ENCODE measurements at regions not wholly inside any gene's neighbourhood (a gene's known extent, or its start where the extent isn't known, plus 50 kb on each side); places are given as distances from the start of the nearest gene placed in this dataset.

DNA sequence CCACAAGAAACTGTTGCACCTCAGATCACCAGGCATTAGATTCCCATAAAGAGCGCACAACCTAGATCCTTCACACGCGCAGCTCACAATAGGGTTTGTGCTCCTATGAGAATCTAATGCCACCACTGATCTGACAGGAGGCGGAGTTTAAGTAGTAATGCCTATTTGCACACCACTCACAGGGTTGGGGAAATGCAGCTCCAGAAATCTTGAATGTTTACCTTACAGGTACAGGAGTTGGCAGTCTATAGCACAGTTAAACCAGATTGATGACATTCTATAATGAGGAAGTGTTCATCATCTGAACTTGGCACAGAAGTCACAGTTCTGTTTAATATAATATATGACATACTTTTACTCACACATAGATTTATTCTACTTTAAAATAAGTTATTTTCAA is 732.2 kb upstream of the ZNF608 start:
- TF ChIP-seq, protein P1, sequence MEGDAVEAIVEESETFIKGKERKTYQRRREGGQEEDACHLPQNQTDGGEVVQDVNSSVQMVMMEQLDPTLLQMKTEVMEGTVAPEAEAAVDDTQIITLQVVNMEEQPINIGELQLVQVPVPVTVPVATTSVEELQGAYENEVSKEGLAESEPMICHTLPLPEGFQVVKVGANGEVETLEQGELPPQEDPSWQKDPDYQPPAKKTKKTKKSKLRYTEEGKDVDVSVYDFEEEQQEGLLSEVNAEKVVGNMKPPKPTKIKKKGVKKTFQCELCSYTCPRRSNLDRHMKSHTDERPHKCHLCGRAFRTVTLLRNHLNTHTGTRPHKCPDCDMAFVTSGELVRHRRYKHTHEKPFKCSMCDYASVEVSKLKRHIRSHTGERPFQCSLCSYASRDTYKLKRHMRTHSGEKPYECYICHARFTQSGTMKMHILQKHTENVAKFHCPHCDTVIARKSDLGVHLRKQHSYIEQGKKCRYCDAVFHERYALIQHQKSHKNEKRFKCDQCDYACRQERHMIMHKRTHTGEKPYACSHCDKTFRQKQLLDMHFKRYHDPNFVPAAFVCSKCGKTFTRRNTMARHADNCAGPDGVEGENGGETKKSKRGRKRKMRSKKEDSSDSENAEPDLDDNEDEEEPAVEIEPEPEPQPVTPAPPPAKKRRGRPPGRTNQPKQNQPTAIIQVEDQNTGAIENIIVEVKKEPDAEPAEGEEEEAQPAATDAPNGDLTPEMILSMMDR (IDR thresholded peaks at IDR 0.05 in 2 of 3, conservative IDR thresholded peaks at IDR 0.05 in 1 of 3; ENCODE audit: control insufficient read depth in 2 of 3, extremely low read depth in 1 of 3, insufficient read depth in 1 of 3, low read depth in 3 of 3, low read length in 3 of 3), result no peak
- no peak for TF ChIP-seq POLR2A (IDR thresholded peaks at IDR 0.05; ENCODE audit: low read depth, low read length)
- TF ChIP-seq REST (IDR thresholded peaks at IDR 0.05; ENCODE audit: low read depth, low read length), result no peak
- no peak for TF ChIP-seq MLLT1 (IDR thresholded peaks at IDR 0.05)
- TF ChIP-seq POU2F2 (IDR thresholded peaks at IDR 0.05; ENCODE audit: borderline replicate concordance, low read depth, low read length), result no peak
- TF ChIP-seq EGR1 (IDR thresholded peaks at IDR 0.05; ENCODE audit: borderline replicate concordance in 1 of 2, low read depth in 2 of 2, low read length in 2 of 2), result no peak
- no peak for TF ChIP-seq SUZ12 (IDR thresholded peaks at IDR 0.05; ENCODE audit: unreplicated experiment)
- TF ChIP-seq SP1 (IDR thresholded peaks at IDR 0.05; ENCODE audit: low read depth, low read length), result no peak
- TF ChIP-seq, protein P2, sequence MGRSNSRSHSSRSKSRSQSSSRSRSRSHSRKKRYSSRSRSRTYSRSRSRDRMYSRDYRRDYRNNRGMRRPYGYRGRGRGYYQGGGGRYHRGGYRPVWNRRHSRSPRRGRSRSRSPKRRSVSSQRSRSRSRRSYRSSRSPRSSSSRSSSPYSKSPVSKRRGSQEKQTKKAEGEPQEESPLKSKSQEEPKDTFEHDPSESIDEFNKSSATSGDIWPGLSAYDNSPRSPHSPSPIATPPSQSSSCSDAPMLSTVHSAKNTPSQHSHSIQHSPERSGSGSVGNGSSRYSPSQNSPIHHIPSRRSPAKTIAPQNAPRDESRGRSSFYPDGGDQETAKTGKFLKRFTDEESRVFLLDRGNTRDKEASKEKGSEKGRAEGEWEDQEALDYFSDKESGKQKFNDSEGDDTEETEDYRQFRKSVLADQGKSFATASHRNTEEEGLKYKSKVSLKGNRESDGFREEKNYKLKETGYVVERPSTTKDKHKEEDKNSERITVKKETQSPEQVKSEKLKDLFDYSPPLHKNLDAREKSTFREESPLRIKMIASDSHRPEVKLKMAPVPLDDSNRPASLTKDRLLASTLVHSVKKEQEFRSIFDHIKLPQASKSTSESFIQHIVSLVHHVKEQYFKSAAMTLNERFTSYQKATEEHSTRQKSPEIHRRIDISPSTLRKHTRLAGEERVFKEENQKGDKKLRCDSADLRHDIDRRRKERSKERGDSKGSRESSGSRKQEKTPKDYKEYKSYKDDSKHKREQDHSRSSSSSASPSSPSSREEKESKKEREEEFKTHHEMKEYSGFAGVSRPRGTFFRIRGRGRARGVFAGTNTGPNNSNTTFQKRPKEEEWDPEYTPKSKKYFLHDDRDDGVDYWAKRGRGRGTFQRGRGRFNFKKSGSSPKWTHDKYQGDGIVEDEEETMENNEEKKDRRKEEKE (IDR thresholded peaks at IDR 0.05), result no peak
- no peak for TF ChIP-seq RFX5 (IDR thresholded peaks at IDR 0.05; ENCODE audit: low read depth, low read length)
- TF ChIP-seq CHD2 (IDR thresholded peaks at IDR 0.05; ENCODE audit: borderline replicate concordance, low read depth, low read length), result no peak

Data from GM12878 (cell line).